ENCODE measurements at regions not wholly inside any gene's neighbourhood (a gene's known extent, or its start where the extent isn't known, plus 50 kb on each side); places are given as distances from the start of the nearest gene placed in this dataset.

DNA sequence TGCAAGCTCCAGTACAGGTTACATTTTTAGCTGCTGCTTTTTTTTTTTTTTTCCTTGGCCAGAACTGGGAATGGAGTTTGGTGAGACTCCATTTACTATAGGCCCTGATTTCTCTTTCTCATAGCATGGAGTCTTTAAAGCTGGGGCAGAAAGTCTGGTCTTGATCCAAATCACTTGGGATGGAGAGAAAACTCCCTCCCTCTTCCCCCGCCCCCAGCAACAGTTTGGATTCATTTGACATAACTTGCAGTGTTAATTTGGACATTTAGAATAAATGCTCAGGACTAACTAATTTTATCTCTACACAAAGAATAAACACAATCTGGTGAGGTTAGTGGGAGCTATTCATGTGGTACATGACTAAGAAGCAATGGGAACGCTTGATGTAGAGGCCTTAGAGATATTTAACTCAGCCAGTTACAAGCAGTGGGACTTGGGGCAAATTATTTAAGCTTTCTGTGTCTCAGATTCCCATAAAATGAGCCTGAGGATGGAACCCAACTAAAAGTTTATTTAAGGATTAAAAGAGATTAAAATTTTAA lies 107.3 kb upstream of the ARHGAP5 start:
- no peak overlapping the region for H3K4me3 ChIP-seq (ENCODE audit: low read depth, low read length)
- CTCF ChIA-PET, result interaction anchor here (0.8 to 0.9 kb wide), 3 partner anchors 9 to 35 kb away, joined by 3 read pairs; no protein-coding TSS in a partner anchor
- no peak for DNase-seq (ENCODE audit: low read depth, low spot score)
- POLR2A ChIA-PET, result interaction anchor here (0.6 kb wide), 1 partner anchor 22 kb away, joined by 3 read pairs; no protein-coding TSS in a partner anchor
- no peak for TF ChIP-seq CTCF (IDR thresholded peaks at IDR 0.05; ENCODE audit: insufficient read depth, low read length, missing control alignments)

- TF ChIP-seq CTCF (IDR thresholded peaks at IDR 0.05; ENCODE audit: insufficient read depth, low read length, missing control alignments), result no peak
- CTCF ChIA-PET, result no interaction called here
- POLR2A ChIA-PET, result no interaction called here
- DNase-seq (ENCODE audit: low read depth, low spot score), result no peak
- H3K4me3 ChIP-seq (ENCODE audit: low read depth, low read length), result no peak overlapping the region
These were observed 106.4 kb upstream of the ARHGAP5 start for GRCh38 chr14:31970744-31971143.

DNA sequence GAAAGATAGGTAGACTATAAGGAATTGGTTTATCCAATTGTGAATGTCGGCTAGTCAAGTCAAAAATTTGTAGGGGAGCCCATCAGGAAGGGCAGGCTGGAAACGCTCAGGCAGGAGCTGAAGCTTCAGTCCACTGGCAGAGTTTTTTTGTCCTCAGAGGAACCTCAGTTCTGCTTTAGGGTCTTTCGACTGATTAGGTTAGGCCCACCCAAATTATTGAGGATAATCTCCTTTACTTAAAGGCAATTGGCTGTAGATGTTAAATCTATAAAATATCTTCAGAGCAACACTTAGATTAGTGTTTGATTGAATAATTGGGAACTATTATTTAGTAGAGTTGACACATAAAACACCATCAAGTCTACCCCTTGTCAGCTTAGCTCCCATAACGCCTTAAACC lies 105.5 kb upstream of the ARHGAP5 start:
- ChIA-PET CTCF (no interaction called here), POLR2A (no interaction called here)
- no peak for DNase-seq (ENCODE audit: low read depth, low spot score)
- no peak for TF ChIP-seq CTCF (IDR thresholded peaks at IDR 0.05; ENCODE audit: insufficient read depth, low read length, missing control alignments)
- H3K4me3 ChIP-seq (ENCODE audit: low read depth, low read length), result no peak overlapping the region

GRCh38 chr14:31977001-31977556 lies 100.0 kb upstream of the ARHGAP5 start:
- no peak for TF ChIP-seq CTCF (IDR thresholded peaks at IDR 0.05; ENCODE audit: insufficient read depth, low read length, missing control alignments)
- ChIA-PET CTCF (no interaction called here), POLR2A (no interaction called here)
- H3K4me3 ChIP-seq (ENCODE audit: low read depth, low read length), result no peak overlapping the region
- no peak for DNase-seq (ENCODE audit: low read depth, low spot score)

GRCh38 chr14:31978423-31978822 lies 98.7 kb upstream of the ARHGAP5 start:
- DNase-seq (ENCODE audit: low read depth, low spot score), result no peak
- ChIA-PET CTCF (no interaction called here), POLR2A (no interaction called here)
- TF ChIP-seq CTCF (IDR thresholded peaks at IDR 0.05; ENCODE audit: insufficient read depth, low read length, missing control alignments), result no peak
- H3K4me3 ChIP-seq (ENCODE audit: low read depth, low read length), result no peak overlapping the region

DNA sequence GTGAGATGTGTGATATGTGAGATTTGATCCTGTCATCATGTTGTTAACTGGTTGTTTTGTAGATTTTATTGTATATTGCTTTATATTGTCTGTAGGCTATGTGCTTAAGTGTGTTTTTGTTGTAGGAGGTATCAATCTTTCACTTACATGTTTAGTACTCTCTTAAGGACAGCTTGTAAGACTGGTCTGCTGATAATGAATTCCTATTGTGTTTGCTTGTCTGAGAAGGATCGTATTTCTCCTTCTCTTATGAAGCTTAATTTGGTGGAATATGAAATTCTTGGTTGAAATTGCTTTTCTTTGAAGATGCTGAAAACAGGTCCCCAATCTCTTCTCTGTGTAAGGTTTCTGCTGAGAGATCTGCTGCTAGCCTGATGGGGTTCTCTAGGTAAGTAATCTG lies 94.5 kb upstream of the ARHGAP5 start:
- ChIA-PET CTCF (no interaction called here), POLR2A (interaction anchor here (0.6 kb wide), 1 partner anchor 77 kb away, joined by 3 read pairs; no protein-coding TSS in a partner anchor)
- DNase-seq (ENCODE audit: low read depth, low spot score), result no peak
- no peak for TF ChIP-seq CTCF (IDR thresholded peaks at IDR 0.05; ENCODE audit: insufficient read depth, low read length, missing control alignments)
- H3K4me3 ChIP-seq (ENCODE audit: low read depth, low read length), result no peak overlapping the region
